ENCODE measurements at regions not wholly inside any gene's neighbourhood (a gene's known extent, or its start where the extent isn't known, plus 50 kb on each side); places are given as distances from the start of the nearest gene placed in this dataset.

DNA sequence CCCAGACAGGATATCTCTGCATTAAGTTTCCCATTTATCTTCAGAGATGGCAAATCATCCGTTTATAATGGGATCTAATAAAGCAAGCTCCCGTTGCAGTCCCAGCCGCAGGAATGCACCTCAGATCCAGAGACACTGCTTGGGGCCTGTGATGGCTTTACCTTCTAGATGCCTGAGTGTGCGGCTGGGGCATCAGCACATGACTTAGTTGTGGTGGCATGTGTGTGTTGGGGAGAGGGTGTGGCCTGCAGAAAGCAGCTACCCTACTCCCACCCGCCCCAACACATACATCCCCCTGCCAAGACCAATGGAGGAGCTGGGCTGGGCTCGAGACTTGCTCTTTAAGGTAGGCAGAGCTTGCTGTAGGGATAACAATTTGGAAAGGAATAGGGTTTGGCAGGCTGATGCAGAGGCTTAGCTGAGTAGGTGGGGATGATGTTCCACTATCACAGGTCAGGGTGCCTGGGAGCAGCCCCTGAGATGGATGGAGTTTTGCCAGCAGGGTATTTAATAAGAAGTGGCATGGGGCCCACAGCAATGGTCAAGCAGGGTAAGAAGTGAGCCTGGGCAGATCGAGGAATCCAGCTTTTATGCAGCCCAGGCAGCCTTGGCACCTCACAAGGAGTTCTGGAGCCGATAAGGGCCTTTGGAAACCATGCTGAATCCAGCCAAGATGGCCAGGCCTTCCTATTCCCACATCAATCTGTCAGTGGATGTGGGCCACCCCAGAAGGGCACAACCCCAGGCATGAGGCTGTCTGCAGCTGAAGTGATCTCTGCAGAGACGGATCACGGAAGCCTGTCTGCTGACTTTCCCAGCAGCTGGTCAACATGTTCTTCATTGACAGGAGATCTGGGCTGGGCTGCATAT is 601.3 kb downstream of the BUD13 start:
- TF ChIP-seq, protein P1, sequence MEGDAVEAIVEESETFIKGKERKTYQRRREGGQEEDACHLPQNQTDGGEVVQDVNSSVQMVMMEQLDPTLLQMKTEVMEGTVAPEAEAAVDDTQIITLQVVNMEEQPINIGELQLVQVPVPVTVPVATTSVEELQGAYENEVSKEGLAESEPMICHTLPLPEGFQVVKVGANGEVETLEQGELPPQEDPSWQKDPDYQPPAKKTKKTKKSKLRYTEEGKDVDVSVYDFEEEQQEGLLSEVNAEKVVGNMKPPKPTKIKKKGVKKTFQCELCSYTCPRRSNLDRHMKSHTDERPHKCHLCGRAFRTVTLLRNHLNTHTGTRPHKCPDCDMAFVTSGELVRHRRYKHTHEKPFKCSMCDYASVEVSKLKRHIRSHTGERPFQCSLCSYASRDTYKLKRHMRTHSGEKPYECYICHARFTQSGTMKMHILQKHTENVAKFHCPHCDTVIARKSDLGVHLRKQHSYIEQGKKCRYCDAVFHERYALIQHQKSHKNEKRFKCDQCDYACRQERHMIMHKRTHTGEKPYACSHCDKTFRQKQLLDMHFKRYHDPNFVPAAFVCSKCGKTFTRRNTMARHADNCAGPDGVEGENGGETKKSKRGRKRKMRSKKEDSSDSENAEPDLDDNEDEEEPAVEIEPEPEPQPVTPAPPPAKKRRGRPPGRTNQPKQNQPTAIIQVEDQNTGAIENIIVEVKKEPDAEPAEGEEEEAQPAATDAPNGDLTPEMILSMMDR (IDR thresholded peaks at IDR 0.05; ENCODE audit: poor library complexity, severe bottlenecking): no peak
- TF ChIP-seq POLR2AphosphoS5 (IDR thresholded peaks at IDR 0.05): no peak
- TF ChIP-seq, protein P2, sequence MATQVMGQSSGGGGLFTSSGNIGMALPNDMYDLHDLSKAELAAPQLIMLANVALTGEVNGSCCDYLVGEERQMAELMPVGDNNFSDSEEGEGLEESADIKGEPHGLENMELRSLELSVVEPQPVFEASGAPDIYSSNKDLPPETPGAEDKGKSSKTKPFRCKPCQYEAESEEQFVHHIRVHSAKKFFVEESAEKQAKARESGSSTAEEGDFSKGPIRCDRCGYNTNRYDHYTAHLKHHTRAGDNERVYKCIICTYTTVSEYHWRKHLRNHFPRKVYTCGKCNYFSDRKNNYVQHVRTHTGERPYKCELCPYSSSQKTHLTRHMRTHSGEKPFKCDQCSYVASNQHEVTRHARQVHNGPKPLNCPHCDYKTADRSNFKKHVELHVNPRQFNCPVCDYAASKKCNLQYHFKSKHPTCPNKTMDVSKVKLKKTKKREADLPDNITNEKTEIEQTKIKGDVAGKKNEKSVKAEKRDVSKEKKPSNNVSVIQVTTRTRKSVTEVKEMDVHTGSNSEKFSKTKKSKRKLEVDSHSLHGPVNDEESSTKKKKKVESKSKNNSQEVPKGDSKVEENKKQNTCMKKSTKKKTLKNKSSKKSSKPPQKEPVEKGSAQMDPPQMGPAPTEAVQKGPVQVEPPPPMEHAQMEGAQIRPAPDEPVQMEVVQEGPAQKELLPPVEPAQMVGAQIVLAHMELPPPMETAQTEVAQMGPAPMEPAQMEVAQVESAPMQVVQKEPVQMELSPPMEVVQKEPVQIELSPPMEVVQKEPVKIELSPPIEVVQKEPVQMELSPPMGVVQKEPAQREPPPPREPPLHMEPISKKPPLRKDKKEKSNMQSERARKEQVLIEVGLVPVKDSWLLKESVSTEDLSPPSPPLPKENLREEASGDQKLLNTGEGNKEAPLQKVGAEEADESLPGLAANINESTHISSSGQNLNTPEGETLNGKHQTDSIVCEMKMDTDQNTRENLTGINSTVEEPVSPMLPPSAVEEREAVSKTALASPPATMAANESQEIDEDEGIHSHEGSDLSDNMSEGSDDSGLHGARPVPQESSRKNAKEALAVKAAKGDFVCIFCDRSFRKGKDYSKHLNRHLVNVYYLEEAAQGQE (IDR thresholded peaks at IDR 0.05; ENCODE audit: borderline replicate concordance): no peak
- TF ChIP-seq EP300 (conservative IDR thresholded peaks at IDR 0.05; ENCODE audit: poor library complexity, severe bottlenecking): no peak
- TF ChIP-seq TAF1 (IDR thresholded peaks at IDR 0.05; ENCODE audit: low read depth): no peak
- TF ChIP-seq EZH2 (IDR thresholded peaks at IDR 0.05; ENCODE audit: borderline replicate concordance, insufficient read depth, low read length, poor library complexity, severe bottlenecking): no peak
- no peak for TF ChIP-seq SMC3 (conservative IDR thresholded peaks at IDR 0.05; ENCODE audit: poor library complexity)

All from neural cell (in vitro differentiated cells).